B cell (primary cell): ENCODE measurements at regions not wholly inside any gene's neighbourhood (a gene's known extent, or its start where the extent isn't known, plus 50 kb on each side); places are given as distances from the start of the nearest gene placed in this dataset.

Experiments
- ATAC-seq: fragments of 200-7000 bp; cut with Tn5 transposase; one replicate; pipeline ENCODE4 v1.10.0; 2021; ENCODE audit warnings: low read depth, mild to moderate bottlenecking, moderate number of reproducible peaks, moderate library complexity
- CTCF ChIA-PET: fragments of 350-600 bp; sonication (Branson Sonifier 250); formaldehyde crosslinking; loops from one replicate; lab custom pipeline; 2021; ENCODE audit warnings: antibody characterized with exemption, inconsistent platforms; lab: Charles Lee
- POLR2A ChIA-PET: fragments of 350-600 bp; sonication (Branson Sonifier 250); formaldehyde crosslinking; loops from one replicate; lab custom pipeline; 2021; ENCODE audit warnings: antibody characterized with exemption; lab: Charles Lee
- DNase-seq: peaks from one replicate; pipeline ENCODE4 v3.0.0; 2013
- H2AFZ ChIP-seq: 2 replicates; pipeline ENCODE4 v1.6.1; 2012; ENCODE audit warnings: mild to moderate bottlenecking, low read depth, low read length; ENCODE audit not compliant: insufficient read depth, poor library complexity, severe bottlenecking
- H3K27ac ChIP-seq, 2 donors: 1 replicate in 1 of 2; 2 replicates in 1 of 2; pipeline ENCODE4 v1.5.1; 2012 to 2013; ENCODE audit warnings: low read length in 2 of 2, mild to moderate bottlenecking in 2 of 2, moderate library complexity in 1 of 2
- H3K27me3 ChIP-seq, 4 experiments: fragments of 200-600 bp in 1 of 4; sonication (generic) in 1 of 4; replicated peaks in 1 of 4; 1 replicate in 2 of 4; 2 replicates in 2 of 4; pipeline versions ENCODE4 v1.6.1 to v1.7.0; 2013 to 2016; ENCODE audit warnings: low read length in 3 of 4, mild to moderate bottlenecking in 2 of 4, mixed read lengths in 1 of 4, moderate library complexity in 1 of 4; ENCODE audit not compliant: insufficient read depth in 4 of 4, control insufficient read depth in 3 of 4; ENCODE audit errors: control extremely low read depth in 1 of 4
- H3K36me3 ChIP-seq, 2 experiments: replicated peaks in 1 of 2; 1 replicate in 1 of 2; 2 replicates in 1 of 2; pipeline versions ENCODE4 v1.6.1 to v1.7.1; 2013; ENCODE audit warnings: low read length in 1 of 2; ENCODE audit not compliant: insufficient read depth in 2 of 2, control insufficient read depth in 1 of 2; ENCODE audit errors: control extremely low read depth in 1 of 2, extremely low read depth in 1 of 2
- H3K4me1 ChIP-seq, 2 donors: fragments of 200-600 bp in 1 of 2; sonication (generic) in 1 of 2; 1 replicate in 1 of 2; 2 replicates in 1 of 2; pipeline versions ENCODE4 v1.5.1 to v1.6.1; 2013 to 2017; ENCODE audit warnings: low read length in 2 of 2; ENCODE audit not compliant: control insufficient read depth in 2 of 2, insufficient read depth in 2 of 2
- H3K4me2 ChIP-seq: replicated peaks from 2 replicates; pipeline ENCODE3; 2012; ENCODE audit warnings: mild to moderate bottlenecking, low read depth, low read length; ENCODE audit not compliant: poor library complexity, severe bottlenecking
- H3K4me3 ChIP-seq, 5 experiments: fragments of 200-600 bp in 1 of 5; sonication (generic) in 1 of 5; 1 replicate in 3 of 5; 2 replicates in 2 of 5; pipeline versions ENCODE4 v1.5.1 to v1.7.0; 2011 to 2016; ENCODE audit warnings: low read length in 4 of 5, mild to moderate bottlenecking in 4 of 5, low read depth in 2 of 5, control low read depth in 1 of 5, moderate library complexity in 1 of 5; ENCODE audit not compliant: insufficient read depth in 1 of 5; ENCODE audit errors: control extremely low read depth in 1 of 5, extremely low read depth in 1 of 5
- H3K79me2 ChIP-seq: fragments of 200-600 bp; sonication (generic); one replicate; pipeline ENCODE4 v1.6.0; 2016; ENCODE audit warnings: low read length; ENCODE audit not compliant: control insufficient read depth, insufficient read depth
- H3K9ac ChIP-seq: fragments of 200-600 bp; sonication (generic); 2 replicates; pipeline ENCODE4 v1.6.1; 2017; ENCODE audit warnings: mild to moderate bottlenecking, low read length, moderate library complexity
- H3K9me3 ChIP-seq, 3 donors: one replicate each; pipeline versions ENCODE4 v1.6.1 to v1.7.1; 2013; ENCODE audit warnings: low read length in 2 of 3; ENCODE audit not compliant: control insufficient read depth in 2 of 3, insufficient read depth in 1 of 3; ENCODE audit errors: control extremely low read depth in 1 of 3
- H4K20me1 ChIP-seq: 2 replicates; pipeline ENCODE4 v1.6.0; 2012; ENCODE audit warnings: mild to moderate bottlenecking, low read length; ENCODE audit not compliant: insufficient read depth, control insufficient read depth, poor library complexity, severe bottlenecking
- H3K27ac Mint-ChIP-seq: one replicate; pipeline ENCODE4 v1.8.0; 2021; ENCODE audit warnings: mixed read lengths
- H3K27me3 Mint-ChIP-seq: one replicate; pipeline ENCODE4 v1.8.0; 2021; ENCODE audit warnings: mixed read lengths
- H3K4me1 Mint-ChIP-seq: one replicate; pipeline ENCODE4 v1.8.0; 2021; ENCODE audit warnings: mixed read lengths
- H3K4me3 Mint-ChIP-seq: one replicate; pipeline ENCODE4 v1.8.0; 2021; ENCODE audit warnings: mixed read lengths
- H3K9me3 Mint-ChIP-seq: one replicate; pipeline ENCODE4 v1.8.0; 2022; ENCODE audit warnings: mixed read lengths; ENCODE audit not compliant: insufficient read depth
- EZH2 ChIP-seq: IDR thresholded peaks from 2 replicates; pipeline ENCODE4 v1.6.1; 2012; ENCODE audit warnings: borderline replicate concordance, low read depth, mild to moderate bottlenecking, moderate library complexity, low read length; ENCODE audit not compliant: insufficient read depth, poor library complexity, severe bottlenecking
- WGBS: methylation state at CpG from one replicate; pipeline ENCODE4 v1.1.5; 2013; ENCODE audit warnings: missing lambda C conversion rate; ENCODE audit not compliant: insufficient coverage; 5-methylcytosine and 5-hydroxymethylcytosine counted together
- intact Hi-C: fragments of 100-400 bp; cut with micrococcal nuclease; formaldehyde crosslinking; loops from one replicate; pipeline ENCODE4 v1.10.0; 2022
- TF ChIP-seq, protein P1 (sequence below): fragments of 200-600 bp; IDR thresholded peaks from one replicate; pipeline ENCODE4 v1.8.0; 2022; ENCODE audit warnings: antibody characterized with exemption, mild to moderate bottlenecking

DNA sequence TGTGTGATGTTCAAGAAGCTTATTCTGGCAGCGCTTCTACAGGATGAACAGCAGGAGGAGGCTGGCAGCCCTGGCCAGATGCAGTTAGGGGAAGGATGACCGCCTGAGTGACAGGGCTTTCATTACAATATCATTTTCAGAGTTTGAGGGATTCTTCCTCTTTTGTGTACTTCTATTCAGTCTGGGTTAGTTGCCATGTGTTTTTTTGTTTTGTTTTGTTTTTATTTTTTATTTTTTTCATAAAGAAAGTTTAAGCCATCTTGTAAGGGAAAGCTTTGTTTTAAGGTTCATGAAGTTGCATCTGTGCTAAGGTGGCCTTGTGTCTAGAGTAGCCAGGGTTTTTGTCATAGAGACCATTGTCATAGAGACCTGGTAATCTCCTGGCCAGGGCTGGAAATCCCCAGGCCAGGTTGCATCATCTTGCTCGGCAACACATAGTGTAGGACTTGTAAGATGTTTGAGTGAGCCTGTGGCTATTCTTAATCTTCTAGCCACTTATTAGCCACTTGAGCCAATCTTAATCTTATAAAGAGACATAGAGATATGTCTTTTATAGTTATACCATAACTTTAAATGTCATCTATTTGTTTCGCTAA is 230.5 kb upstream of the TMEM229A start:
- intact Hi-C loops: no loop called here
- no peak overlapping the region for H3K27ac Mint-ChIP-seq
- TF ChIP-seq, protein P1, sequence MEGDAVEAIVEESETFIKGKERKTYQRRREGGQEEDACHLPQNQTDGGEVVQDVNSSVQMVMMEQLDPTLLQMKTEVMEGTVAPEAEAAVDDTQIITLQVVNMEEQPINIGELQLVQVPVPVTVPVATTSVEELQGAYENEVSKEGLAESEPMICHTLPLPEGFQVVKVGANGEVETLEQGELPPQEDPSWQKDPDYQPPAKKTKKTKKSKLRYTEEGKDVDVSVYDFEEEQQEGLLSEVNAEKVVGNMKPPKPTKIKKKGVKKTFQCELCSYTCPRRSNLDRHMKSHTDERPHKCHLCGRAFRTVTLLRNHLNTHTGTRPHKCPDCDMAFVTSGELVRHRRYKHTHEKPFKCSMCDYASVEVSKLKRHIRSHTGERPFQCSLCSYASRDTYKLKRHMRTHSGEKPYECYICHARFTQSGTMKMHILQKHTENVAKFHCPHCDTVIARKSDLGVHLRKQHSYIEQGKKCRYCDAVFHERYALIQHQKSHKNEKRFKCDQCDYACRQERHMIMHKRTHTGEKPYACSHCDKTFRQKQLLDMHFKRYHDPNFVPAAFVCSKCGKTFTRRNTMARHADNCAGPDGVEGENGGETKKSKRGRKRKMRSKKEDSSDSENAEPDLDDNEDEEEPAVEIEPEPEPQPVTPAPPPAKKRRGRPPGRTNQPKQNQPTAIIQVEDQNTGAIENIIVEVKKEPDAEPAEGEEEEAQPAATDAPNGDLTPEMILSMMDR: no peak
- TF ChIP-seq EZH2: no peak
- 67% methylated on average over 1 of the region's 4 CpGs for whole genome bisulfite sequencing
- no peaks in the 10 kb centered on the region for H3K9me3 ChIP-seq
- H3K4me1 ChIP-seq: no peaks in the 10 kb centered on the region
- no peak overlapping the region for H2AFZ ChIP-seq
- H3K4me3 ChIP-seq: no peak overlapping the region
- H3K9me3 Mint-ChIP-seq: no peaks in the 10 kb centered on the region
- ATAC-seq (no peak), DNase-seq (no peak)
- H3K4me2 ChIP-seq: no peak overlapping the region
- no peaks in the 10 kb centered on the region for H3K79me2 ChIP-seq
- H3K9ac ChIP-seq: no peak overlapping the region
- no peak overlapping the region for H3K4me3 Mint-ChIP-seq
- no peaks in the 10 kb centered on the region for H4K20me1 ChIP-seq
- POLR2A ChIA-PET: no interaction called here
- no peaks in the 10 kb centered on the region for H3K27me3 Mint-ChIP-seq
- H3K27ac ChIP-seq: no peak overlapping the region
- H3K4me1 Mint-ChIP-seq: no peaks in the 10 kb centered on the region
- no peaks in the 10 kb centered on the region for H3K27me3 ChIP-seq
- CTCF ChIA-PET: no interaction called here
- no peaks in the 10 kb centered on the region for H3K36me3 ChIP-seq

DNA sequence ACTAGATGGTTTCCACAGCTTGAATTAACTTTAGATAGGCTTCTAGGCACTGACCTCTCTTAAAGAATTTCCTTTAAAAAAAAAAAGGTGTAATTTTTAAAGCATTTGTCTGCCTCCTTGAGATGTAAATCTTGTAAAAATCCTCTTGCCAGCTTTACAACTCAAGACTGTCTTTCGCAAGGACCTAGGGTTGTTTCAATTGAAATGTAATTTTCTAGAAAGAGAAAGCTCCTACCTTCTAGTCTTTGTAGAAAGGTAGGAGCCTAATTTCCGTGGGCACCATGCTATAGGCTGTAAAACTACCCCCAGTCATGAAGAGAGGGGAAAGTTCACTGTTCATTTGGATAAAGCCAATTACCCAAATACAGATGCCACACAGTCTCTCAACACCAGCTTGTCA is 228.8 kb upstream of the TMEM229A start:
- Histone ChIP-seq H3K4me2 (no peak overlapping the region), H3K36me3 (no peaks in the 10 kb centered on the region), H3K27ac (no peak overlapping the region), H3K4me3 (no peak overlapping the region), H3K9me3 (no peaks in the 10 kb centered on the region), H3K27me3 (no peaks in the 10 kb centered on the region), H3K79me2 (no peaks in the 10 kb centered on the region), H2AFZ (no peak overlapping the region), H4K20me1 (no peaks in the 10 kb centered on the region), H3K4me1 (no peaks in the 10 kb centered on the region), H3K9ac (no peak overlapping the region)
- ChIA-PET CTCF (no interaction called here), POLR2A (no interaction called here)
- no peaks in the 10 kb centered on the region for H3K27me3 Mint-ChIP-seq
- WGBS: no CpG with 5 or more reads among the region's 2 CpGs
- no peak overlapping the region for H3K27ac Mint-ChIP-seq
- DNase-seq (no peak), ATAC-seq (no peak)
- intact Hi-C loops: no loop called here
- TF ChIP-seq EZH2: no peak
- TF ChIP-seq, protein P1: no peak
- H3K9me3 Mint-ChIP-seq: peaks cover 2% of the 10 kb centered on the region
- no peak overlapping the region for H3K4me3 Mint-ChIP-seq
- H3K4me1 Mint-ChIP-seq: no peaks in the 10 kb centered on the region
